ENCODE measurements at regions not wholly inside any gene's neighbourhood (a gene's known extent, or its start where the extent isn't known, plus 50 kb on each side); places are given as distances from the start of the nearest gene placed in this dataset.
A peak's percentile ranks its signal among the peaks of the same experiment; 100 is the strongest.

GRCh38 chr7:55279080-55279845, 85.9 kb upstream of the LANCL2 start (continued):
- TF ChIP-seq SIN3A (IDR thresholded peaks at IDR 0.05; ENCODE audit: low read depth) (no peak), CTCF (IDR thresholded peaks at IDR 0.05 in 2 of 3, conservative IDR thresholded peaks at IDR 0.05 in 1 of 3; ENCODE audit: borderline replicate concordance in 1 of 3, insufficient read depth in 1 of 3, low read depth in 2 of 3, low read length in 2 of 3) (no peak), POLR2AphosphoS5 (IDR thresholded peaks at IDR 0.05; ENCODE audit: low read depth, low read length) (no peak), SRF (IDR thresholded peaks at IDR 0.05; ENCODE audit: low read depth) (no peak), ATF3 (IDR thresholded peaks at IDR 0.05) (no peak), POLR2A (IDR thresholded peaks at IDR 0.05; ENCODE audit: borderline replicate concordance, extremely low read depth, insufficient read depth, insufficient read length) (no peak), EZH2phosphoT487 (IDR thresholded peaks at IDR 0.05; ENCODE audit: borderline replicate concordance) (no peak)

- intact Hi-C loops (cut with micrococcal nuclease) = loop anchor here (1.0 to 5.0 kb wide), 4 partner anchors 135 to 682 kb away; partner anchors contain the start of gene NIPSNAP2
- no peak overlapping the region for H3K4me2 ChIP-seq (ENCODE audit: low read length)
These were observed 85.1 kb upstream of the LANCL2 start for GRCh38 chr7:55280031-55280454.

More at GRCh38 chr7:55280031-55280454, 85.1 kb upstream of the LANCL2 start:
- Histone ChIP-seq H3K27me3 (ENCODE audit: insufficient read depth, low read length) (no peaks in the 10 kb centered on the region), H4K20me1 (ENCODE audit: insufficient read depth) (no peaks in the 10 kb centered on the region), H3K4me3 (replicated peaks in 1 of 2; ENCODE audit: low read depth in 1 of 2, low read length in 2 of 2) (no peak overlapping the region), H3K79me2 (ENCODE audit: insufficient read depth, low read length) (no peaks in the 10 kb centered on the region), H3K27ac (ENCODE audit: low read depth, low read length) (no peak overlapping the region), H3K9me3 (ENCODE audit: control insufficient read depth in 1 of 2, insufficient read depth in 1 of 2, low read depth in 1 of 2, low read length in 2 of 2) (no peaks in the 10 kb centered on the region), H3K9ac (ENCODE audit: low read length) (no peak overlapping the region), H2AFZ (ENCODE audit: low read depth, low read length, poor library complexity, severe bottlenecking) (no peak overlapping the region), H3K36me3 (ENCODE audit: control insufficient read depth in 1 of 2, insufficient read depth in 2 of 2, low read length in 2 of 2) (no peaks in the 10 kb centered on the region), H3K9me2 (ENCODE audit: insufficient read depth) (no peaks in the 10 kb centered on the region), H3K4me1 (ENCODE audit: control insufficient read depth in 1 of 2, insufficient read depth in 2 of 2, low read length in 2 of 2) (no peaks in the 10 kb centered on the region)
- ChIA-PET POLR2A (no interaction called here), CTCF (interaction anchor here (0.6 to 4.6 kb wide), 2 partner anchors 136 to 493 kb away, joined by 4 to 24 read pairs; no protein-coding TSS in a partner anchor), RAD21 (ENCODE audit: low non-redundant PET in 1 of 2, low total read pairs in 2 of 2, uncharacterized antibody in 2 of 2, unreplicated experiment in 2 of 2) (no interaction called here)
- DNase-seq (ENCODE audit: low read depth, low spot score) = peak; percentile 59
- peak; percentile 46 to 71 (median 66); a peak in 4 of 6 replicates for TF ChIP-seq CTCF (IDR thresholded peaks at IDR 0.05 in 2 of 3, conservative IDR thresholded peaks at IDR 0.05 in 1 of 3; ENCODE audit: borderline replicate concordance in 1 of 3, insufficient read depth in 1 of 3, low read depth in 2 of 3, low read length in 2 of 3)
- TF ChIP-seq RAD21 (IDR thresholded peaks at IDR 0.05; ENCODE audit: low read depth) = peak; percentile 91
- TF ChIP-seq ATF3 (IDR thresholded peaks at IDR 0.05) = no peak
- no peak for TF ChIP-seq FOSL1 (IDR thresholded peaks at IDR 0.05; ENCODE audit: low read depth)
- peak; percentile 97 for ATAC-seq
- BruUV-seq (replicated peaks) = no TSS peak
